Lung (tissue), 11 donors: ENCODE measurements at regions not wholly inside any gene's neighbourhood (a gene's known extent, or its start where the extent isn't known, plus 50 kb on each side); places are given as distances from the start of the nearest gene placed in this dataset.

Experiments used
- ATAC-seq: fragments of 200-7000 bp; cut with Tn5 transposase; one replicate; pipeline ENCODE4 v1.9.1; 2020; ENCODE audit warnings: moderate number of reproducible peaks; ENCODE audit not compliant: insufficient read depth, low FRiP score
- DNase-seq, 3 donors: peaks; one replicate each; pipeline ENCODE4 v3.0.0-alpha.2; 2013 to 2017
- H3K27ac ChIP-seq, 2 donors: one replicate each; pipeline ENCODE4 v1.5.1; 2013; ENCODE audit warnings: mild to moderate bottlenecking in 2 of 2, moderate library complexity in 2 of 2, control low read depth in 1 of 2, inconsistent platforms in 1 of 2, low read depth in 1 of 2, low read length in 1 of 2
- H3K27me3 ChIP-seq, 3 donors: one replicate each; pipeline ENCODE4 v1.5.1; 2013; ENCODE audit warnings: low read length in 2 of 3; ENCODE audit not compliant: control insufficient read depth in 3 of 3, insufficient read depth in 3 of 3
- H3K36me3 ChIP-seq, 4 donors: one replicate each; pipeline ENCODE4 v1.5.1; 2013; ENCODE audit warnings: low read length in 4 of 4, mild to moderate bottlenecking in 1 of 4, moderate library complexity in 1 of 4; ENCODE audit not compliant: control insufficient read depth in 4 of 4, insufficient read depth in 4 of 4
- H3K4me1 ChIP-seq, 5 donors: one replicate each; pipeline ENCODE4 v1.5.1; 2013; ENCODE audit warnings: low read length in 5 of 5, mild to moderate bottlenecking in 2 of 5, moderate library complexity in 1 of 5; ENCODE audit not compliant: control insufficient read depth in 5 of 5, insufficient read depth in 5 of 5
- H3K4me3 ChIP-seq: one replicate; pipeline ENCODE4 v1.5.1; 2013; ENCODE audit warnings: mild to moderate bottlenecking, control low read depth, moderate library complexity
- H3K9ac ChIP-seq, 2 donors: one replicate each; pipeline ENCODE4 v1.5.1; 2013; ENCODE audit warnings: low read length in 2 of 2, control low read depth in 1 of 2; ENCODE audit not compliant: insufficient read depth in 1 of 2
- H3K9me3 ChIP-seq, 4 donors: one replicate each; pipeline ENCODE4 v1.5.1; 2013; ENCODE audit warnings: low read length in 3 of 4, mild to moderate bottlenecking in 1 of 4, moderate library complexity in 1 of 4; ENCODE audit not compliant: control insufficient read depth in 4 of 4, insufficient read depth in 3 of 4
- WGBS, 2 donors: extraction: QIAGEN DNeasy Blood & Tissue Kit; methylation state at CpG; one replicate each; pipeline ENCODE4 v1.1.7; 2013; 5-methylcytosine and 5-hydroxymethylcytosine counted together
- TF ChIP-seq, protein P1 (sequence below): IDR thresholded peaks from 2 replicates; pipeline ENCODE4 v1.5.1; 2012; ENCODE audit warnings: mild to moderate bottlenecking; ENCODE audit errors: control extremely low read depth, extremely low read depth
- donor health status: control.
- donor health status: control.
- donor health status: Bipolar disorder and iron deficiency.
- donor health status: healthy.
- donor health status: DM: yes; HTN: yes; CAD: no.

DNA sequence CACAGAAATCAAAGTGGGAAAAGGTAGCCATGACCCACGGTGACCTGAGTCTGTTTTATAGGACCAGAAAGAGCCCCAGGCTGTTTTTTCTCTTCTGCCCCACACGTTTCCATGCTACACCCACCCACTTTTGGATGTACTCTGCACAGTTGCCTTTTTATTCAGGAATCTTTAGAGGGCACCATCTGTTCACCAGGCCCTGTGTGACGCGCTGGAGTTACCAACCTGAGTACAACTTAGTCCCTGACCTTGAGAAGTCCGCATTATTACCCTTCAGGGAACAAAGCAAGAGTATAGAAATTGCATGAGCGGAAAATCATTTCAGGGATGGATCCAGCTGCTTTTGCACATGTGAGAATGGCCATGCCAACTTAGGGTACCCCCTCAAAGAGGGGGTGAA is 207.8 kb upstream of the GATB start:
- Histone ChIP-seq H3K27me3 (no peaks in the 10 kb centered on the region), H3K9ac (no peak overlapping the region), H3K9me3 (no peaks in the 10 kb centered on the region), H3K4me1 (no peaks in the 10 kb centered on the region), H3K36me3 (no peaks in the 10 kb centered on the region), H3K4me3 (no peak overlapping the region), H3K27ac (no peak overlapping the region)
- ATAC-seq (no peak), DNase-seq (no peak)
- WGBS, 2 donors = 81 to 93% methylated on average over 6 of the region's 6 CpGs
- TF ChIP-seq, protein P1, sequence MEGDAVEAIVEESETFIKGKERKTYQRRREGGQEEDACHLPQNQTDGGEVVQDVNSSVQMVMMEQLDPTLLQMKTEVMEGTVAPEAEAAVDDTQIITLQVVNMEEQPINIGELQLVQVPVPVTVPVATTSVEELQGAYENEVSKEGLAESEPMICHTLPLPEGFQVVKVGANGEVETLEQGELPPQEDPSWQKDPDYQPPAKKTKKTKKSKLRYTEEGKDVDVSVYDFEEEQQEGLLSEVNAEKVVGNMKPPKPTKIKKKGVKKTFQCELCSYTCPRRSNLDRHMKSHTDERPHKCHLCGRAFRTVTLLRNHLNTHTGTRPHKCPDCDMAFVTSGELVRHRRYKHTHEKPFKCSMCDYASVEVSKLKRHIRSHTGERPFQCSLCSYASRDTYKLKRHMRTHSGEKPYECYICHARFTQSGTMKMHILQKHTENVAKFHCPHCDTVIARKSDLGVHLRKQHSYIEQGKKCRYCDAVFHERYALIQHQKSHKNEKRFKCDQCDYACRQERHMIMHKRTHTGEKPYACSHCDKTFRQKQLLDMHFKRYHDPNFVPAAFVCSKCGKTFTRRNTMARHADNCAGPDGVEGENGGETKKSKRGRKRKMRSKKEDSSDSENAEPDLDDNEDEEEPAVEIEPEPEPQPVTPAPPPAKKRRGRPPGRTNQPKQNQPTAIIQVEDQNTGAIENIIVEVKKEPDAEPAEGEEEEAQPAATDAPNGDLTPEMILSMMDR = no peak

DNA sequence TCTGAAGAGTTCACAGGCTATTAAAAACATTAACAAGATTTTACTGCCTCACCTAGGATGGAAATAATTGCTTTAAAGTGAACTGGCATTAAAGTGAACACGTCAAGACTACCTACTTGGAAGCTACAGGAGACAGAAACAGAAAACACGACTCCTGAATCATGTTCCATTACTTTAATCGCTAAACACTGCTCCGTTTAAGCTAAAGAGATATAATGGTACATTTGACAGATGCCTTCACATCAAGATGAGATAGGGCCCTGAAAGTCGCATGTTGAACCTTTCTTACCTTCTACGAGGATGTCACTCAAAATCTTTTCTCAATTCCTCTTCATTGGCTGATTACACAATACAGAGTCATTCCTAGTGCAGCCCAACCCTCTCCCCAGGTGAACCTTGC is 206.3 kb upstream of the GATB start:
- Histone ChIP-seq H3K4me1 (peaks cover 0 to 2% (median 0%) of the 10 kb centered on the region in 5 donors), H3K27ac (no peak overlapping the region), H3K9me3 (no peaks in the 10 kb centered on the region), H3K9ac (no peak overlapping the region), H3K36me3 (no peaks in the 10 kb centered on the region), H3K27me3 (no peaks in the 10 kb centered on the region), H3K4me3 (no peak overlapping the region)
- DNase-seq = no peak
- ATAC-seq = no peak
- WGBS, 2 donors = 90 to 95% methylated on average over 6 of the region's 6 CpGs
- TF ChIP-seq, protein P1 = no peak

DNA sequence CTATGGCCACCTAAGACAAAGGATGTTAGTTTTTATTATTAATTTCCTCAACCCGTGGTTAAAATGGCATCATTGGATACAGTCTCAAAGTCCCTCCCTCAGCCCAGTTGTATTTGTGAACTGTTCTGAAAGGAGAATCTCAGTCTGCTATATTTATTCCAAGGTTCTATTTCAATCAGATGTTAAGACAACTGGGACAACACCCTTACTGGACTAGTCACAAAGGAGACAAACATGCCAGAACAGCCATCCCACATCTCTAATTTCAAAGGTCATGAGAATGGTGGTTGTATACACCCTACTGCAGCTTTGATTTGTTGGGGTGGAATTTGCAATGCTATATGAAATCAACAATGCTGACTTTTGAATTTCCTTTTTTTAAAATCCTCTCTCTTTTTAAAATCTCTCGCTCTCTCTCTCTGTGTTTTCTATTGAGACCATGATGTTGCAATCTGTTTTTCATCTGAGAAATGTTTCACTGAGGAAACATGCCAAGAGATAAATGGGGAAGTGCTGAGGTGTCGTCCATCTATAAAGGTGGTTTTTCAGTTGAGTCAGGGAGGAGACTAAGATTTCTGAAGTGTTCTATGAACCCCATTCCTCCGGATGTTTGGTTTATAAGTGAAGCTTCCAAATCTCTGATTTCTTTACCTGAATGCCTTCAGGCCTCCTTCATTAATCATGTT is 201.5 kb upstream of the GATB start:
- no peak overlapping the region for H3K9ac ChIP-seq
- peaks cover 0 to 5% (median 0%) of the 10 kb centered on the region in 5 donors for H3K4me1 ChIP-seq
- TF ChIP-seq, protein P1 = no peak
- no peak overlapping the region for H3K4me3 ChIP-seq
- WGBS, 2 donors = 63 to 65% methylated on average over 4 of the region's 4 CpGs
- no peak overlapping the region for H3K27ac ChIP-seq
- no peaks in the 10 kb centered on the region for H3K27me3 ChIP-seq
- H3K36me3 ChIP-seq = no peaks in the 10 kb centered on the region
- ATAC-seq = no peak
- no peaks in the 10 kb centered on the region for H3K9me3 ChIP-seq
- DNase-seq = no peak

DNA sequence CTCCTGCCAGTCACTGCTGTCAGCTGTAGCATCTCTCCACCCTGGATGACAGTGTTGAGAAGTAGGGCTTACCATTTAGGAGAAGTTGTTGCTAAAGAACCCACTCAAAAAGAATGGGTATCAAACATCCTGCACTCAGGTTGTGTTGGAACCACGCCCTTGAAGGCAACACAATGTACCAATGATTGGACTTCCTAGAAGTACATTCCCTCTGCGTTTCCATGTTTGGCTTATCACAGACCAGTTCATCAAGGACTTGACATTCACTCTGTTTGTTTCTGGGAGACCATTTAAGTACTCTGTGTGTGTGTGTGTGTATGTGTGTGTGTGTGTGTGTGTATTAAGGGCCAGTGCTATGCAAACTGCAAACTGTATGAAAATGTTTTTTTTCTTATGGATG is 200.6 kb upstream of the GATB start:
- Histone ChIP-seq H3K36me3 (no peaks in the 10 kb centered on the region), H3K4me3 (no peak overlapping the region), H3K9me3 (no peaks in the 10 kb centered on the region), H3K27ac (no peak overlapping the region), H3K9ac (no peak overlapping the region), H3K4me1 (peaks cover 0 to 5% (median 0%) of the 10 kb centered on the region in 5 donors), H3K27me3 (no peaks in the 10 kb centered on the region)
- TF ChIP-seq, protein P1 = no peak
- WGBS, 2 donors = 51 to 65% methylated on average over 2 of the region's 2 CpGs
- DNase-seq = peak in 1 of 3 donors; percentile 2
- no peak for ATAC-seq
